H9 (cell line): ENCODE measurements at regions not wholly inside any gene's neighbourhood (a gene's known extent, or its start where the extent isn't known, plus 50 kb on each side); places are given as distances from the start of the nearest gene placed in this dataset.

Source experiments
- DNase-seq: peaks from one replicate; pipeline ENCODE4 v3.0.0-alpha.2; 2017
- H2AFZ ChIP-seq: one replicate; pipeline ENCODE4 v1.6.1; 2013; ENCODE audit warnings: mild to moderate bottlenecking, low read length, control low read depth, moderate library complexity
- H2AK5ac ChIP-seq: 2 replicates; pipeline ENCODE4 v1.6.1; 2013; ENCODE audit warnings: low read length, control low read depth, mixed read lengths; ENCODE audit not compliant: insufficient read length
- H2BK120ac ChIP-seq: one replicate; pipeline ENCODE4 v1.6.1; 2013; ENCODE audit warnings: low read depth, mild to moderate bottlenecking, low read length, control low read depth, inconsistent platforms; ENCODE audit not compliant: poor library complexity, severe bottlenecking
- H2BK12ac ChIP-seq: 2 replicates; pipeline ENCODE4 v1.6.1; 2013; ENCODE audit warnings: low read length, control low read depth, mixed read lengths, low read depth; ENCODE audit not compliant: insufficient read length
- H2BK15ac ChIP-seq: 2 replicates; pipeline ENCODE4 v1.6.1; 2013; ENCODE audit warnings: low read depth, low read length, control low read depth
- H2BK20ac ChIP-seq: one replicate; pipeline ENCODE4 v1.6.1; 2013; ENCODE audit warnings: low read depth, mild to moderate bottlenecking, low read length, control low read depth, inconsistent platforms; ENCODE audit not compliant: poor library complexity, severe bottlenecking
- H2BK5ac ChIP-seq: 2 replicates; pipeline ENCODE4 v1.6.1; 2013; ENCODE audit warnings: low read length, control low read depth, mixed read lengths; ENCODE audit not compliant: insufficient read length
- H3K14ac ChIP-seq: 2 replicates; pipeline ENCODE4 v1.6.1; 2013; ENCODE audit warnings: low read length, control low read depth; ENCODE audit not compliant: insufficient read depth
- H3K18ac ChIP-seq: 2 replicates; pipeline ENCODE4 v1.6.1; 2013; ENCODE audit warnings: low read depth, mild to moderate bottlenecking, mixed read lengths, low read length, control low read depth; ENCODE audit not compliant: insufficient read length
- H3K23ac ChIP-seq: 2 replicates; pipeline ENCODE4 v1.6.1; 2013; ENCODE audit warnings: low read length, control low read depth, mixed read lengths, low read depth; ENCODE audit not compliant: insufficient read length
- H3K23me2 ChIP-seq: 2 replicates; pipeline ENCODE4 v1.6.1; 2013; ENCODE audit warnings: low read depth, mild to moderate bottlenecking, mixed read lengths, low read length, control low read depth; ENCODE audit not compliant: insufficient read length, poor library complexity, severe bottlenecking
- H3K27ac ChIP-seq: 2 replicates; pipeline ENCODE4 v1.5.1; 2013; ENCODE audit warnings: low read length, control low read depth, mixed read lengths, low read depth; ENCODE audit not compliant: insufficient read length
- H3K27me3 ChIP-seq: 2 replicates; pipeline ENCODE4 v1.6.1; 2013; ENCODE audit warnings: low read length, control low read depth, inconsistent platforms; ENCODE audit not compliant: insufficient read depth
- H3K4ac ChIP-seq: 2 replicates; pipeline ENCODE4 v1.6.1; 2013; ENCODE audit warnings: low read depth, mild to moderate bottlenecking, control low read depth, inconsistent platforms, low read length, moderate library complexity
- H3K4me1 ChIP-seq: 2 replicates; pipeline ENCODE4 v1.6.1; 2013; ENCODE audit warnings: low read length, control low read depth, inconsistent platforms; ENCODE audit not compliant: insufficient read depth
- H3K4me2 ChIP-seq: 2 replicates; pipeline ENCODE4 v1.6.1; 2013; ENCODE audit warnings: low read length, control low read depth, mixed read lengths; ENCODE audit not compliant: insufficient read length, insufficient read depth
- H3K56ac ChIP-seq: 2 replicates; pipeline ENCODE4 v1.6.1; 2013; ENCODE audit warnings: low read depth, mild to moderate bottlenecking, mixed read lengths, low read length, control low read depth; ENCODE audit not compliant: insufficient read length
- H3K79me1 ChIP-seq: 2 replicates; pipeline ENCODE4 v1.6.1; 2013; ENCODE audit warnings: low read depth, mild to moderate bottlenecking, moderate library complexity, low read length, control low read depth, inconsistent platforms; ENCODE audit not compliant: insufficient read depth, poor library complexity, severe bottlenecking
- H3K79me2 ChIP-seq: 2 replicates; pipeline ENCODE4 v1.6.1; 2013; ENCODE audit warnings: low read length, control low read depth, inconsistent platforms; ENCODE audit not compliant: insufficient read depth
- H3K9ac ChIP-seq: 2 replicates; pipeline ENCODE4 v1.6.1; 2013; ENCODE audit warnings: low read length, control low read depth, mixed read lengths; ENCODE audit not compliant: insufficient read length; ENCODE audit errors: extremely low read depth
- H3K9me3 ChIP-seq: one replicate; pipeline ENCODE4 v1.6.1; 2013; ENCODE audit warnings: low read depth, low read length, inconsistent platforms; ENCODE audit not compliant: control insufficient read depth
- H3T11ph ChIP-seq: one replicate; pipeline ENCODE4 v1.6.1; 2013; ENCODE audit warnings: mild to moderate bottlenecking, low read length, control low read depth, inconsistent platforms
- H4K20me1 ChIP-seq: one replicate; pipeline ENCODE4 v1.6.1; 2013; ENCODE audit not compliant: control insufficient read depth, insufficient read length, insufficient read depth
- H4K5ac ChIP-seq: 2 replicates; pipeline ENCODE4 v1.6.1; 2013; ENCODE audit warnings: low read depth, mild to moderate bottlenecking, mixed read lengths, low read length, control low read depth; ENCODE audit not compliant: insufficient read length
- H4K8ac ChIP-seq: replicated peaks from 2 replicates; pipeline ENCODE4 v1.6.1; 2013; ENCODE audit warnings: low read length, control low read depth, mixed read lengths, low read depth; ENCODE audit not compliant: insufficient read length
- H4K91ac ChIP-seq: 2 replicates; pipeline ENCODE4 v1.6.1; 2013; ENCODE audit warnings: low read depth, mild to moderate bottlenecking, moderate library complexity, mixed read lengths, low read length, control low read depth; ENCODE audit not compliant: insufficient read length
- H3K27ac Mint-ChIP-seq, 3 experiments: 2 replicates in 2 of 3; 3 replicates in 1 of 3; pipeline ENCODE4 v1.8.0; 2020 to 2021; ENCODE audit warnings: mixed read lengths in 3 of 3, mild to moderate bottlenecking in 1 of 3, moderate library complexity in 1 of 3
- H3K27me3 Mint-ChIP-seq: 2 replicates; pipeline ENCODE4 v1.8.0; 2021; ENCODE audit warnings: low read depth, mild to moderate bottlenecking, moderate library complexity, mixed read lengths
- H3K36me3 Mint-ChIP-seq, 3 experiments: 2 replicates in 2 of 3; 3 replicates in 1 of 3; pipeline ENCODE4 v1.8.0; 2020 to 2021; ENCODE audit warnings: low read depth in 3 of 3, mixed read lengths in 3 of 3; ENCODE audit not compliant: insufficient read depth in 1 of 3
- H3K4me1 Mint-ChIP-seq, 2 experiments: 2 replicates each; pipeline ENCODE4 v1.8.0; 2020; ENCODE audit warnings: mixed read lengths in 2 of 2
- H3K4me3 Mint-ChIP-seq, 2 experiments: 2 replicates in 1 of 2; 3 replicates in 1 of 2; pipeline ENCODE4 v1.8.0; 2020 to 2021; ENCODE audit warnings: mild to moderate bottlenecking in 2 of 2, mixed read lengths in 2 of 2, moderate library complexity in 1 of 2
- H3K9me3 Mint-ChIP-seq, 2 experiments: 2 replicates in 1 of 2; 3 replicates in 1 of 2; pipeline ENCODE4 v1.8.0; 2020; ENCODE audit warnings: mild to moderate bottlenecking in 2 of 2, mixed read lengths in 2 of 2, moderate library complexity in 1 of 2
- WGBS: extraction: QIAGEN DNeasy Blood & Tissue Kit; methylation state at CpG from one replicate; pipeline ENCODE4 v1.1.7; 2013; ENCODE audit warnings: missing lambda C conversion rate, low lambda C conversion rate, mixed read lengths; ENCODE audit not compliant: insufficient read length; ENCODE audit errors: extremely low coverage; 5-methylcytosine and 5-hydroxymethylcytosine counted together
- TF ChIP-seq, protein P1 (sequence below): fragments of 200-600 bp; sonication (generic); conservative IDR thresholded peaks from 3 replicates; pipeline ENCODE4 v1.8.0; 2021; ENCODE audit warnings: antibody characterized with exemption, mild to moderate bottlenecking

DNA sequence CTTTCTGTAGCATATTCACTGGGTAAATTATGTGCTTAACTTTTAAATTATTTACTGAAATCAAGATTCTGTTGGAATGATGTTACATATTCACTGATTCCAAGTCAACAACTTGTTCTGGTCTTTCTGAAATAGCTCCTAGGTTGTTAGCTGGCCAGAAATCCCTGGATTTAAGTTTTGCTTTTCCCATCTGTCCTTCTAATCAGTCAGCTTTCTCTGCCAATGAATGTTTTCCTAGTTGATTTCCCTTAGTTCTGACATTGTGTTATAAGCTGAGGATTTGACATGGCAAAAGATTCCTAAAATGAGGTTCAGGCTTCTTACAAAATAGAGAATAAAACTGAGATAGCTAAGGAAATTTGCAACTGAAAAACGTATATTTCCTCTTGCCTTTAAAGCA lies 1479.6 kb downstream of the MRPL39 start:
- H3K23me2 ChIP-seq = no peaks in the 10 kb centered on the region
- H4K20me1 ChIP-seq = no peaks in the 10 kb centered on the region
- no peaks in the 10 kb centered on the region for H3K27me3 ChIP-seq
- no CpG with 5 or more reads among the region's 1 CpG for WGBS
- H3K4me1 ChIP-seq = no peaks in the 10 kb centered on the region
- H3K56ac ChIP-seq = no peak overlapping the region
- Mint-ChIP-seq H3K9me3 (peaks cover 24 to 40% of the 10 kb centered on the region in 2 experiments), H3K4me3 (no peak overlapping the region), H3K27ac (no peak overlapping the region), H3K36me3 (peaks cover 0 to 7% (median 0%) of the 10 kb centered on the region in 3 experiments; a peak in 2 of 7 replicates), H3K27me3 (no peaks in the 10 kb centered on the region; the same call in none of the 2 replicates), H3K4me1 (no peaks in the 10 kb centered on the region)
- no peak overlapping the region for H2BK120ac ChIP-seq
- H3K4me2 ChIP-seq = no peak overlapping the region
- no peak overlapping the region for H2BK5ac ChIP-seq
- H2BK15ac ChIP-seq = no peak overlapping the region
- H3T11ph ChIP-seq = no peak overlapping the region
- no peak for DNase-seq
- no peak overlapping the region for H3K9ac ChIP-seq
- H2BK12ac ChIP-seq = no peak overlapping the region
- no peak overlapping the region for H4K5ac ChIP-seq
- no peaks in the 10 kb centered on the region for H3K79me2 ChIP-seq
- H3K79me1 ChIP-seq = no peaks in the 10 kb centered on the region
- H2AFZ ChIP-seq = no peak overlapping the region
- no peaks in the 10 kb centered on the region for H3K9me3 ChIP-seq
- no peak overlapping the region for H2BK20ac ChIP-seq
- H2AK5ac ChIP-seq = no peak overlapping the region
- H3K4ac ChIP-seq = no peak overlapping the region
- H3K18ac ChIP-seq = no peak overlapping the region
- H3K23ac ChIP-seq = no peak overlapping the region
- H3K14ac ChIP-seq = no peak overlapping the region
- TF ChIP-seq, protein P1, sequence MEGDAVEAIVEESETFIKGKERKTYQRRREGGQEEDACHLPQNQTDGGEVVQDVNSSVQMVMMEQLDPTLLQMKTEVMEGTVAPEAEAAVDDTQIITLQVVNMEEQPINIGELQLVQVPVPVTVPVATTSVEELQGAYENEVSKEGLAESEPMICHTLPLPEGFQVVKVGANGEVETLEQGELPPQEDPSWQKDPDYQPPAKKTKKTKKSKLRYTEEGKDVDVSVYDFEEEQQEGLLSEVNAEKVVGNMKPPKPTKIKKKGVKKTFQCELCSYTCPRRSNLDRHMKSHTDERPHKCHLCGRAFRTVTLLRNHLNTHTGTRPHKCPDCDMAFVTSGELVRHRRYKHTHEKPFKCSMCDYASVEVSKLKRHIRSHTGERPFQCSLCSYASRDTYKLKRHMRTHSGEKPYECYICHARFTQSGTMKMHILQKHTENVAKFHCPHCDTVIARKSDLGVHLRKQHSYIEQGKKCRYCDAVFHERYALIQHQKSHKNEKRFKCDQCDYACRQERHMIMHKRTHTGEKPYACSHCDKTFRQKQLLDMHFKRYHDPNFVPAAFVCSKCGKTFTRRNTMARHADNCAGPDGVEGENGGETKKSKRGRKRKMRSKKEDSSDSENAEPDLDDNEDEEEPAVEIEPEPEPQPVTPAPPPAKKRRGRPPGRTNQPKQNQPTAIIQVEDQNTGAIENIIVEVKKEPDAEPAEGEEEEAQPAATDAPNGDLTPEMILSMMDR = no peak
- H3K27ac ChIP-seq = no peak overlapping the region
- H4K91ac ChIP-seq = no peak overlapping the region
- H4K8ac ChIP-seq = no peak overlapping the region
